Trophoblast cell (in vitro differentiated cells and primary cell): ENCODE measurements at regions not wholly inside any gene's neighbourhood (a gene's known extent, or its start where the extent isn't known, plus 50 kb on each side); places are given as distances from the start of the nearest gene placed in this dataset.

Experiments
- DNase-seq, 2 donors: peaks; one replicate each; pipeline ENCODE4 v3.0.0-alpha.2; 2016
- H2AFZ ChIP-seq: 2 replicates; pipeline ENCODE4 v1.6.1; 2013; ENCODE audit warnings: low read length, moderate library complexity, mild to moderate bottlenecking; ENCODE audit not compliant: insufficient read depth, poor library complexity
- H2AK5ac ChIP-seq: 2 replicates; pipeline ENCODE4 v1.6.1; 2013; ENCODE audit warnings: mild to moderate bottlenecking, low read length
- H2BK120ac ChIP-seq: 2 replicates; pipeline ENCODE4 v1.6.1; 2013; ENCODE audit warnings: low read length, mild to moderate bottlenecking, moderate library complexity; ENCODE audit not compliant: insufficient read depth, poor library complexity
- H2BK12ac ChIP-seq: 2 replicates; pipeline ENCODE4 v1.6.1; 2013; ENCODE audit warnings: mild to moderate bottlenecking, low read length, moderate library complexity
- H2BK5ac ChIP-seq: 2 replicates; pipeline ENCODE4 v1.6.1; 2013; ENCODE audit warnings: low read length, low read depth, moderate library complexity, mild to moderate bottlenecking; ENCODE audit not compliant: poor library complexity
- H3K14ac ChIP-seq: 2 replicates; pipeline ENCODE4 v1.6.1; 2013; ENCODE audit warnings: mild to moderate bottlenecking, low read length
- H3K18ac ChIP-seq: 2 replicates; pipeline ENCODE4 v1.6.1; 2013; ENCODE audit warnings: mild to moderate bottlenecking, low read length
- H3K23ac ChIP-seq: 2 replicates; pipeline ENCODE4 v1.6.1; 2013; ENCODE audit warnings: low read length
- H3K27ac ChIP-seq: 2 replicates; pipeline ENCODE4 v1.5.1; 2013; ENCODE audit warnings: low read depth, mild to moderate bottlenecking, inconsistent platforms, low read length, moderate library complexity
- H3K27me3 ChIP-seq: 2 replicates; pipeline ENCODE4 v1.6.1; 2013; ENCODE audit warnings: inconsistent platforms, mild to moderate bottlenecking, low read length, moderate library complexity; ENCODE audit not compliant: insufficient read depth
- H3K36me3 ChIP-seq, 2 experiments: 1 replicate in 1 of 2; 2 replicates in 1 of 2; pipeline ENCODE4 v1.6.1; 2013; ENCODE audit warnings: low read length in 2 of 2, mild to moderate bottlenecking in 2 of 2, moderate library complexity in 1 of 2; ENCODE audit not compliant: insufficient read depth in 2 of 2, control insufficient read depth in 1 of 2
- H3K4ac ChIP-seq: 2 replicates; pipeline ENCODE4 v1.6.1; 2013; ENCODE audit warnings: low read depth, mild to moderate bottlenecking, low read length, moderate library complexity
- H3K4me1 ChIP-seq, 2 experiments: 1 replicate in 1 of 2; 2 replicates in 1 of 2; pipeline ENCODE4 v1.6.1; 2013; ENCODE audit warnings: low read length in 2 of 2, mild to moderate bottlenecking in 2 of 2, moderate library complexity in 1 of 2; ENCODE audit not compliant: insufficient read depth in 2 of 2, control insufficient read depth in 1 of 2
- H3K4me2 ChIP-seq: 2 replicates; pipeline ENCODE4 v1.6.1; 2013; ENCODE audit warnings: inconsistent platforms, mild to moderate bottlenecking, low read length, moderate library complexity
- H3K4me3 ChIP-seq: 2 replicates; pipeline ENCODE4 v1.5.1; 2013; ENCODE audit warnings: mild to moderate bottlenecking, low read depth, low read length, inconsistent platforms
- H3K79me1 ChIP-seq: one replicate; pipeline ENCODE4 v1.6.1; 2013; ENCODE audit warnings: low read length
- H3K79me2 ChIP-seq: 2 replicates; pipeline ENCODE4 v1.6.1; 2013; ENCODE audit warnings: low read length, mild to moderate bottlenecking; ENCODE audit not compliant: control insufficient read depth, insufficient read depth, poor library complexity
- H3K9ac ChIP-seq: 2 replicates; pipeline ENCODE4 v1.6.1; 2013; ENCODE audit warnings: mild to moderate bottlenecking, low read length
- H3K9me3 ChIP-seq: 2 replicates; pipeline ENCODE4 v1.6.1; 2013; ENCODE audit warnings: low read depth, mild to moderate bottlenecking, control low read depth, inconsistent platforms, low read length; ENCODE audit not compliant: insufficient read depth
- H4K12ac ChIP-seq: 2 replicates; pipeline ENCODE4 v1.6.1; 2013; ENCODE audit warnings: low read depth, mild to moderate bottlenecking, low read length, moderate library complexity
- H4K8ac ChIP-seq: 2 replicates; pipeline ENCODE4 v1.6.1; 2013; ENCODE audit warnings: low read depth, mild to moderate bottlenecking, low read length, moderate library complexity
- H4K91ac ChIP-seq: one replicate; pipeline ENCODE4 v1.6.1; 2013; ENCODE audit warnings: low read depth, mild to moderate bottlenecking, low read length, moderate library complexity
- WGBS: extraction: QIAGEN DNeasy Blood & Tissue Kit; methylation state at CpG from one replicate; pipeline ENCODE4 v1.1.7; 2013; ENCODE audit warnings: missing lambda C conversion rate; ENCODE audit not compliant: insufficient read length, insufficient coverage; ENCODE audit errors: extremely low coverage; 5-methylcytosine and 5-hydroxymethylcytosine counted together

DNA sequence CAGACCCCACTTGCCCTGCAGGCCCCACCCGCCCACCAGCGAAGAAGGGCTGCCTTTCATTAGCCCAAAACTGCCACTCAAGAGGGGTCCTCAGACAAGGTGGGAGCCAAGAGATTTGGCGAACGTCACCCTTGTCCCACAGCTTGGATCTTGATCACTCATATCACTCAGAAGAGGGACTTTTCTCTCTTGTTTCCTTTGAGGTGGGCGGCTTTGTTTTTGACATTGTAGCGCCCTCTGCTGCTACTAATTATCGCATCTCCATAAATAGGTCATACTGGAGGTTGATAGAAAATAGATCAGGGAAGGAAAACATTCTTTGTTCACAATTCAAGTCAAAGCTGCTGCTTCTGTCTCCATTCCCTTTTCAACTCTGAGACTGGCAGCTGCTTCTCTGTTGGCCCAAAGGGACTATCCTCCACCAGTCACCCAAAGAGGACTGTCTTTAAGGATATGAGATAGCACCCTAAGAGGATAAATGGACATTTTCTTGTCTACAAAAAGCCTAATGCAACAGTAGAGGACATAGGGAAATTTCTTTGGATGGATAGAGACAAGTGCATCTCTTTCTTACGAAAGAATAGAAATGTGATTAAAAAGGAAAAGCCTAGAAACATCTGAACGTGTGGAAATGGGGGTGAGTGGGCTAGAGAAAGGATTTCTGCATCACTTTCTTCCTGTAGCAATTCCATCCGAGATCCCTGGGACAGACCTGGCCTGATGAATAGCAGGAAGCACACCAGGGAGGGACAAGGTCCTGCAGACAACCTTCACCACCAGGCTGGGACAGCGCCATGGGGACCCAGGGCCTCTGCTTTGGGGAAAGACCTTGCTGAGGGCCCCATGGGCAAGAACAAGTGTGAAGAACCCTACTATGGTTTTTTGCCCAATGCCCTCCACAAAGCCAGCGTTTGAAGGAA is 115.8 kb downstream of the DAD1 start:
- no peak overlapping the region for H4K91ac ChIP-seq
- no peak overlapping the region for H2AFZ ChIP-seq
- no CpG with 5 or more reads among the region's 12 CpGs for WGBS
- no peak overlapping the region for H4K8ac ChIP-seq
- DNase-seq: peak; percentile 16 to 60
- peak overlapping the region; percentile 27 for H3K4me3 ChIP-seq
- no peaks in the 10 kb centered on the region for H3K36me3 ChIP-seq
- H3K23ac ChIP-seq: no peak overlapping the region
- no peak overlapping the region for H3K14ac ChIP-seq
- H3K18ac ChIP-seq: no peak overlapping the region
- H2BK5ac ChIP-seq: no peak overlapping the region
- H3K27ac ChIP-seq: no peak overlapping the region
- H2BK120ac ChIP-seq: no peak overlapping the region
- no peak overlapping the region for H4K12ac ChIP-seq
- H3K27me3 ChIP-seq: no peaks in the 10 kb centered on the region
- H2BK12ac ChIP-seq: no peak overlapping the region
- no peaks in the 10 kb centered on the region for H3K9me3 ChIP-seq
- H2AK5ac ChIP-seq: no peak overlapping the region
- H3K4me2 ChIP-seq: no peak overlapping the region
- no peaks in the 10 kb centered on the region for H3K4me1 ChIP-seq
- H3K79me1 ChIP-seq: no peaks in the 10 kb centered on the region
- no peak overlapping the region for H3K9ac ChIP-seq
- H3K4ac ChIP-seq: no peak overlapping the region
- no peaks in the 10 kb centered on the region for H3K79me2 ChIP-seq

GRCh38 chr14:22472466-22472865 is 116.6 kb downstream of the DAD1 start:
- Histone ChIP-seq H3K4me1 (no peaks in the 10 kb centered on the region), H3K79me2 (no peaks in the 10 kb centered on the region), H2AFZ (no peak overlapping the region), H4K12ac (no peak overlapping the region), H2BK5ac (no peak overlapping the region), H3K27me3 (no peaks in the 10 kb centered on the region), H3K14ac (no peak overlapping the region), H3K9ac (no peak overlapping the region), H3K4me3 (no peak overlapping the region), H4K91ac (no peak overlapping the region), H3K79me1 (no peaks in the 10 kb centered on the region), H3K36me3 (no peaks in the 10 kb centered on the region), H2AK5ac (no peak overlapping the region), H3K4ac (no peak overlapping the region), H3K27ac (no peak overlapping the region), H2BK120ac (no peak overlapping the region), H3K4me2 (no peak overlapping the region), H3K18ac (no peak overlapping the region), H3K9me3 (no peaks in the 10 kb centered on the region), H4K8ac (no peak overlapping the region), H3K23ac (no peak overlapping the region), H2BK12ac (no peak overlapping the region)
- WGBS: no CpG with 5 or more reads among the region's 2 CpGs
- no peak for DNase-seq

DNA sequence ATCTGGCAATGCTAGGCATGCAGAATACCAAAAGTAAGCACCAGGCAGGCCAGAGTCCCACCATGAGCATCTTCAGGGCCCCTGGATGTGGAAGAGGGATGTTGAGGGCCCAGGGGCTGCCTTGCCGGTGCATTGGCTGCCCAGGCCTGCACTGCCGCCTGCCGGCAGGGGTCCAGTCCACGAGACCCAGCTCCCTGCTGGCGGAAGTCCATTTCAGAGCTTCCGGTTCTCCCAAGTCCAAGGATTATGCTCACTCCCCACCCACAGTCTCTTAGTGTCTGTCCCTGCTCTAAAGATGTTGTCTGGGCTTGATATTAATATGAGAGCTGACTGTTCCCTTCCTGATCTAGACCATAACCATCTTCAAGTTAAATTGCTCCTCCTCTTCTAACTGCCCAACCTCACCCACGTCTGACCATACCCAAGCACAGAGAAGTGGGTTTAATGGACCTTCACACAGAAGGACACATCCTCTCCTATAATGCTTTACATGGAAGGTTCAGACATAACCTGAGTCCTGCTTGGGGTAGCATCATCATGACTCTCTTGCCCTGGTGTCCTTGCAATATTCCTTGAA is 117.4 kb downstream of the DAD1 start:
- H3K9ac ChIP-seq: no peak overlapping the region
- no peak overlapping the region for H2BK12ac ChIP-seq
- H4K12ac ChIP-seq: no peak overlapping the region
- no peak overlapping the region for H2AFZ ChIP-seq
- no peaks in the 10 kb centered on the region for H3K79me1 ChIP-seq
- H4K8ac ChIP-seq: no peak overlapping the region
- no peak overlapping the region for H3K14ac ChIP-seq
- H2BK5ac ChIP-seq: no peak overlapping the region
- H3K4me1 ChIP-seq: no peaks in the 10 kb centered on the region
- no peak overlapping the region for H3K27ac ChIP-seq
- no peaks in the 10 kb centered on the region for H3K36me3 ChIP-seq
- no peak overlapping the region for H3K4me2 ChIP-seq
- H4K91ac ChIP-seq: no peak overlapping the region
- no peak overlapping the region for H3K4ac ChIP-seq
- no peak overlapping the region for H3K4me3 ChIP-seq
- H2AK5ac ChIP-seq: no peak overlapping the region
- H3K23ac ChIP-seq: no peak overlapping the region
- H3K18ac ChIP-seq: no peak overlapping the region
- WGBS: no CpG with 5 or more reads among the region's 7 CpGs
- peak in 1 of 2 donors; percentile 19 for DNase-seq
- H3K9me3 ChIP-seq: no peaks in the 10 kb centered on the region
- no peak overlapping the region for H2BK120ac ChIP-seq
- no peaks in the 10 kb centered on the region for H3K27me3 ChIP-seq
- H3K79me2 ChIP-seq: no peaks in the 10 kb centered on the region

DNA sequence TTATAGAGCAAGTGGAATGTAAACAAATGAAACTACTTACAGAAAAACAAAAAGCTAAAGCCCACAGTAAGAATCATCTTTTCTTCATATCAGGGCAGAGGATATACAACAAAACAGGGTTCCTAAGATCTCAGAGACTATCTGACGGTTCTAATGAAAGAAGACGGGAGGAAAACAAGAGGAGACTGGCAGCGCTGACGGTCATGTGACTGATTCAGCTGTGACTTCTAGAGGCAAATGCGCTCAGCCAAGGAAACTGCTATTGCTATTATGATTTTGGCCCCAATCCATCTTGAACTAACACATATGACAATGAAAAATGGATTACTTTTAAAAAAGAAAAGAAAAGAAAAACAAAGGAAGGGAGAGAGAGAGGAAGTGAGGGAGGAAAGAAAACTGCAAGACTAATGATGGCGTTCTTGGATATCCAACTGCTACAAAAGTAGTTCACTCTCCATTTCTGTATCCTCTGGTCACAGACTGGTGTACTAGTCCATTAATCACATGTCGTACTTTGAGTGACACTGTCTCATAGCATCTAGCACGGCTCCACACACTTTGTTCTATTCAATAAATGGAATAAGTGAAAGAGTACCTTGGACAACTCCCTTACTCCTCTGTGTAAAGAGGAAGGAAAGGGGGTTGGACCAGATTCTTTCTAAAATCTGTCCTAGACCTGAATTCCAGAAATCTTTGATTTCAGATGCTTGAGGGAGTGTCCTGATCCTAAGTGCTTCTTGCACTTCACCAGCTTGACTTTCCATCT is 119.3 kb downstream of the DAD1 start:
- no peak overlapping the region for H3K18ac ChIP-seq
- no peaks in the 10 kb centered on the region for H3K27me3 ChIP-seq
- H3K9ac ChIP-seq: no peak overlapping the region
- no peak overlapping the region for H2BK120ac ChIP-seq
- no peak overlapping the region for H3K27ac ChIP-seq
- H3K23ac ChIP-seq: no peak overlapping the region
- no peak overlapping the region for H4K12ac ChIP-seq
- no peak overlapping the region for H3K4ac ChIP-seq
- no CpG with 5 or more reads among the region's 8 CpGs for WGBS
- H2BK5ac ChIP-seq: no peak overlapping the region
- DNase-seq: no peak
- H2BK12ac ChIP-seq: no peak overlapping the region
- H3K14ac ChIP-seq: no peak overlapping the region
- no peak overlapping the region for H2AFZ ChIP-seq
- H3K79me2 ChIP-seq: no peaks in the 10 kb centered on the region
- no peaks in the 10 kb centered on the region for H3K36me3 ChIP-seq
- H3K79me1 ChIP-seq: no peaks in the 10 kb centered on the region
- H3K9me3 ChIP-seq: no peaks in the 10 kb centered on the region
- H2AK5ac ChIP-seq: no peak overlapping the region
- no peaks in the 10 kb centered on the region for H3K4me1 ChIP-seq
- no peak overlapping the region for H3K4me2 ChIP-seq
- H3K4me3 ChIP-seq: no peak overlapping the region
- H4K8ac ChIP-seq: no peak overlapping the region
- H4K91ac ChIP-seq: no peak overlapping the region
